Astrocyte of the spinal cord (primary cell): ENCODE measurements at regions not wholly inside any gene's neighbourhood (a gene's known extent, or its start where the extent isn't known, plus 50 kb on each side); places are given as distances from the start of the nearest gene placed in this dataset.
"Not testable (repeated sequence)": the region's sequence is repeated elsewhere in the genome, so short reads cannot be mapped to it uniquely, and the experiment has no call there.

Experiments used
- DNase-seq: peaks from one replicate; pipeline ENCODE4 v3.0.0; 2011; ENCODE audit warnings: low read depth, low spot score
- H3K4me3 ChIP-seq: 2 replicates; pipeline ENCODE4 v1.5.1; 2011; ENCODE audit warnings: low read depth, mild to moderate bottlenecking, low read length, moderate library complexity
- in situ Hi-C: cut with HindIII; loops from 2 replicates; pipeline ENCODE4 v1.10.0; 2017; ENCODE audit warnings: low sequenced_read_pairs
- TF ChIP-seq, protein P1 (sequence below): IDR thresholded peaks from 2 replicates; pipeline ENCODE4 v1.5.1; 2012; ENCODE audit warnings: low read depth, mild to moderate bottlenecking, low read length, inconsistent platforms

DNA sequence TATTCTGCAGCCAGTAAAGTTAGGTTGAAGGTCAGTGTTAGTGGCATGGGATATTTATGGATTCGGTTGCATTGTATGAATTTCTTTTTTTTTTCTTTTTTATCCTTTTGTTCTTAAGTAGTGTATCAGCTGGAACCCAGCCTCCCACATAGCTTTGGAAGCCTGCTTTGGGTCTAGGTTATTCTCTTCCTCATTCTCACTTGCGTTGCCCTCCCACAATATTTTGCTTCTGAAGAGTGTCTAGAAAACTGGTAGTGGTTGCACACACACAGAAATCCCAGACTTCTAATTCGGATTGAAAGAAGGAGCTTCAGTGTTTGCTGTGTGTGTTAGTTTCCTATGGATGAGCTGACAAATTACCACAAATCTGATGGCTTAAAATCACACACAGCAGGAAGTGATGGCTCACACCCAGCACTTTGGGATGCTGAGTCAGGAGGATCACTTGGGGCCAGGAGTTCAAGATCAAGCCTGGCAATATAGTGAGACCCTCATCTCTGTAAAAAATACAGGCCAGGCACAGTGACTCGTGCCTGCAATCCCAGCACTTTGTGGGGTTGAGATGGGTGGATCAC lies 104.8 kb downstream of the ARL4C start:
- no peak overlapping the region for H3K4me3 ChIP-seq
- in situ Hi-C loops = no loop called here
- DNase-seq = no peak
- TF ChIP-seq, protein P1, sequence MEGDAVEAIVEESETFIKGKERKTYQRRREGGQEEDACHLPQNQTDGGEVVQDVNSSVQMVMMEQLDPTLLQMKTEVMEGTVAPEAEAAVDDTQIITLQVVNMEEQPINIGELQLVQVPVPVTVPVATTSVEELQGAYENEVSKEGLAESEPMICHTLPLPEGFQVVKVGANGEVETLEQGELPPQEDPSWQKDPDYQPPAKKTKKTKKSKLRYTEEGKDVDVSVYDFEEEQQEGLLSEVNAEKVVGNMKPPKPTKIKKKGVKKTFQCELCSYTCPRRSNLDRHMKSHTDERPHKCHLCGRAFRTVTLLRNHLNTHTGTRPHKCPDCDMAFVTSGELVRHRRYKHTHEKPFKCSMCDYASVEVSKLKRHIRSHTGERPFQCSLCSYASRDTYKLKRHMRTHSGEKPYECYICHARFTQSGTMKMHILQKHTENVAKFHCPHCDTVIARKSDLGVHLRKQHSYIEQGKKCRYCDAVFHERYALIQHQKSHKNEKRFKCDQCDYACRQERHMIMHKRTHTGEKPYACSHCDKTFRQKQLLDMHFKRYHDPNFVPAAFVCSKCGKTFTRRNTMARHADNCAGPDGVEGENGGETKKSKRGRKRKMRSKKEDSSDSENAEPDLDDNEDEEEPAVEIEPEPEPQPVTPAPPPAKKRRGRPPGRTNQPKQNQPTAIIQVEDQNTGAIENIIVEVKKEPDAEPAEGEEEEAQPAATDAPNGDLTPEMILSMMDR = no peak

DNA sequence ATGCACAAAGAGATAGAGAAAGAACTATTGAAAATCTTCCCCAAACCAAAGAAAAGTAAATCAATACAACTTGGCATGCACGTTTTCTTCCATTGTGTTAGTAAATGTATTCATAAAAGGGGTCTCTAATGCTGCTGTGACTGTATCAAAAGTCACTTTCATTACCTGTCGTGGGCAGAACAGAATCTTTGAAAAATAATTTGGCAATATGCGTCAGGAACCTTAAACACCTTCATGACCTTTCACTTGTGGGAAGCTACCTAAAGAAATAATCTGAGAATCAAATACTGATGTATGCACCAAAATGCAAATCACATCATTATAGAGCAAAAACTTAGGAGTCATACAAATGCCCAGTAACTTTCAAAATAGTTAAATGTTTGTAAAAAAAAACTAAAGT lies 105.3 kb downstream of the ARL4C start:
- in situ Hi-C loops = no loop called here
- no peak for DNase-seq
- H3K4me3 ChIP-seq = no peak overlapping the region
- TF ChIP-seq, protein P1 = no peak

DNA sequence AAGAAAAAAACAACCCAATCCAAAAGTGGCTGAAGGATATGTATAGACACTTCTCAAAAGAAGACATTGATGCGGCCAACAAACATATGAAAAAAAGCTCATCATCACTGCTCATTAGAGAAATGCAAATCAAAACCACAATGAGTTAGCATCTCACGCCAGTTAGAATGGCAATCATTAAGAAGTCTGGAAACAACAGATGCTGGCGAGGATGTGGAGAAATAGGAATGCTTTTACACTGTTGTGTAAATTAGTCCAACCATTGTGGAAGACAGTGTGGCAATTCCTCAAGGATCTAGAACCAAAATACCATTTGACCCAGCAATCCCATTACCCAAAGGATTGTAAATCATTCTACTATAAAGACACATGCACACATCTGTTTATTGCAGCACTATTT lies 107.2 kb downstream of the ARL4C start:
- DNase-seq, in situ Hi-C loops, H3K4me3 ChIP-seq: not testable (repeated sequence)

DNA sequence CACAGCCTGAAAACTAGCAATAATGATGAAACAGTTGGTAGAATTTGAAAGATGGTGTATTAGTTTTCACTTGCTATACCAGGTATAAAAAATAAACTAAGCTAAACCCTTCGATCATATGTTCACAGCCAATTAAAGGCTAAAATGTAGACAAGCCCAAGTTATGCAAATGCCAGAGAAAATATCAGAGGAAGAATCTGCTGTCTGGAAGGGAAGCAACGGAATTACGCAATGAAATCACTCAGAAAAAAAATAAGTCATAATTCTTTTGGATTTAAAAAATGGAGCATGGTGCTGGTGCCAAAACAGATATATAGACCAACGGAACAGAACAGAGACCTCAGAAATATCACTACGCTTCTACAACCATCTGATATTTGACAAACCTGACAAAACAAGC lies 108.3 kb downstream of the ARL4C start:
- H3K4me3 ChIP-seq = no peak overlapping the region
- TF ChIP-seq, protein P1 = no peak
- no peak for DNase-seq
- in situ Hi-C loops = no loop called here

DNA sequence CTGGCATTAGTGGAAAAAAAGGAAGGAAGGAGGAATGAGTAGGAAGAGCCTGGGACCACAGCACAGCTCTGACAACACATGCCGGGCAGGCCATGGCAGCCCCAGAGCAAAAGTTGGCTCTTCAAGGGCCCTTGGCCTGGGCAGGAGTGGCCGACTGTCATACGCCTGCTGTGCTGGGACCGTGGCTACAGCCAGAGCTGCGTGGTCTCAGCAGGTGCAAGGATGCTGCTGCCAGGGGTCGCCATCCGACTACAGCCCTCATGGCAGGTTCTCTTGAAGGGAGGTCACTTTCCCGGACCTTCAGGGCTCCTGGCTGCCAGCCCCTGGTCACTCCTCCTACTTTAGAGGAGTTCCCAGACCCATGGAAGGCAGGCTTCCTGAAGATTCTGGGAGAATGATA lies 109.9 kb downstream of the ARL4C start:
- DNase-seq = no peak
- no peak overlapping the region for H3K4me3 ChIP-seq
- TF ChIP-seq, protein P1 = no peak
- in situ Hi-C loops = no loop called here

DNA sequence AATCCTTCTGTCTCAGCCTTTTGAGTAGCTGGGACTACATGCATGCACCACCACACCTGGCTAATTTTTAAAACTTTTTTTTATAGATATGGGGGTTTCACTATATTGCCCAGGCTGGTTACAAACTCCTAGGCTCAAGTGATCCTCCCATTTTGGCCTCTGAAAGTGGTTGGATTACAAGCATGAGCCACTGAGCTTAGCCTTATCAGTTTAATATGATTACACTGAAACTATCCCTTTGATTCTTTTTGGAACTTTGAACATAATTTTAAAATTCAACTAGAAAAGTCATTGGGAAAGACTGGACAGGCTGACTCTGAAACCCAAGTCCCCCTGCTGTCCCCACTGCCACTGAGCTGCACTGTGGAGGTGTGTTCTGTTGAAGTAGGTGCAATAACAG lies 114.8 kb downstream of the ARL4C start:
- no peak for DNase-seq
- H3K4me3 ChIP-seq = no peak overlapping the region
- TF ChIP-seq, protein P1 = no peak
- in situ Hi-C loops = no loop called here

DNA sequence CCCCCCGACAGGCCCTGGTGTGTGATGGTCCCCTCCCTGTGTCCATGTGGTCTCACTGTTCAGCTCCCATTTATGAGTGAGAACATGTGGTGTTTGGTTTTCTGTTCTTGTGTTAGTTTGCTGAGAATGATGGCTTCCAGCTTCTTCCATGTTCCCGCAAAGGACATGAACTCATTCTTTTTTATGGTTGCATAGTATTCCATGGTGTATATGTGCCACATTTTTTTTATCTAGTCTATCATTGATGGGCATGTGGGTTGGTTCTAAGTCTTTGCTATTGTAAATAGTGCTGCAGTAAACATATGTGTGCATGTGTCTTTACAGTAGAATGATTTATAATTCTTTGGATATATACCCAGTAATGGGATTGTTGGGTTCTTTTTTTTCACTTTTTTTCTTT lies 117.9 kb downstream of the ARL4C start:
- DNase-seq, H3K4me3 ChIP-seq, in situ Hi-C loops: not testable (repeated sequence)

DNA sequence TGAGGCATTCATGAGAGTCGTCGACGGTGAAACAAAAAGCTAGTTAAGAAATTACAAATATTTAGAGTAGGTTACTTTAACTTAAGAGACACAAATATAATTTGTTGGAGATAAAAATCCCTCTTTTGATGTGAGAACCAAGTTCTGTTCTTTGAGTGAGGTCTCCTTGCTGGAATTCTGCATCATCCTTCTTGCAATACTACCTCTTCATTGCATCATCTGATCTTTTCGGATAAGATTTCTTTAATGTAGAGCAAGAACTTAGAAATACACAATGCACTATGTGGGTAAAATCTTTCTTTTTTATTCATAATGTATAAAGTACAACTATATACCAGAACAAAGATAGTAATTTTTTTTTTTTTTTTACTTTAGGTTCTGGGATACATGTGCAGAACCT lies 118.4 kb downstream of the ARL4C start:
- TF ChIP-seq, protein P1 = no peak
- DNase-seq = peak; percentile 65
- no peak overlapping the region for H3K4me3 ChIP-seq
- in situ Hi-C loops = no loop called here
